Breast epithelium (tissue), 3 donors: ENCODE measurements at regions not wholly inside any gene's neighbourhood (a gene's known extent, or its start where the extent isn't known, plus 50 kb on each side); places are given as distances from the start of the nearest gene placed in this dataset.

Source experiments
- POLR2A ChIP-seq: fragments of 450-650 bp; IDR thresholded peaks from one replicate; pipeline ENCODE4 v1.6.1; 2016; ENCODE audit warnings: antibody characterized with exemption, mild to moderate bottlenecking, moderate library complexity
- TF ChIP-seq, protein P1 (sequence below), 3 donors: fragments of 450-650 bp; IDR thresholded peaks; one replicate each; pipeline ENCODE4 v1.5.1; 2016 to 2017; ENCODE audit warnings: antibody characterized with exemption in 3 of 3, mild to moderate bottlenecking in 3 of 3, moderate library complexity in 3 of 3

DNA sequence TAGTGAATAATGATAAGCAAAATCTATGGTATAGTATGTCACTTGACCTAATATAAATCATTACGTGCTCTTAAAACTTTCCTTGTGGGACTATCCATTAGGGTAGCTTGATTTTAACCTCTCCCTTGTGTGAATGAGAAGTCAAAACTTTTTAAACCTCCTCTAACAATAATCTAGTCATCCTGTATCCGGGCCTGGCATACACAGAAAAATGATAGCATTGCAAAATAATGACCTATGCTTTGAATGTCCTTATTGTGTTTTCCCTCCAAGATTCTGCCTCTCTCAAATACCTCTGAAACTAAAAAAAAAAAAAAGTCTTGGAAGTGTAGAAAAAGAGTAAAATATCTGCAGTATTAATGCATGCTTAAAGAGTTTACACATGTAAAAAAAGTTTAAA is 250.0 kb upstream of the NDST3 start:
- TF ChIP-seq, protein P1, sequence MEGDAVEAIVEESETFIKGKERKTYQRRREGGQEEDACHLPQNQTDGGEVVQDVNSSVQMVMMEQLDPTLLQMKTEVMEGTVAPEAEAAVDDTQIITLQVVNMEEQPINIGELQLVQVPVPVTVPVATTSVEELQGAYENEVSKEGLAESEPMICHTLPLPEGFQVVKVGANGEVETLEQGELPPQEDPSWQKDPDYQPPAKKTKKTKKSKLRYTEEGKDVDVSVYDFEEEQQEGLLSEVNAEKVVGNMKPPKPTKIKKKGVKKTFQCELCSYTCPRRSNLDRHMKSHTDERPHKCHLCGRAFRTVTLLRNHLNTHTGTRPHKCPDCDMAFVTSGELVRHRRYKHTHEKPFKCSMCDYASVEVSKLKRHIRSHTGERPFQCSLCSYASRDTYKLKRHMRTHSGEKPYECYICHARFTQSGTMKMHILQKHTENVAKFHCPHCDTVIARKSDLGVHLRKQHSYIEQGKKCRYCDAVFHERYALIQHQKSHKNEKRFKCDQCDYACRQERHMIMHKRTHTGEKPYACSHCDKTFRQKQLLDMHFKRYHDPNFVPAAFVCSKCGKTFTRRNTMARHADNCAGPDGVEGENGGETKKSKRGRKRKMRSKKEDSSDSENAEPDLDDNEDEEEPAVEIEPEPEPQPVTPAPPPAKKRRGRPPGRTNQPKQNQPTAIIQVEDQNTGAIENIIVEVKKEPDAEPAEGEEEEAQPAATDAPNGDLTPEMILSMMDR (IDR thresholded peaks at IDR 0.05): no peak
- TF ChIP-seq POLR2A: no peak
